ENCODE measurements at regions not wholly inside any gene's neighbourhood (a gene's known extent, or its start where the extent isn't known, plus 50 kb on each side); places are given as distances from the start of the nearest gene placed in this dataset.
A peak's percentile ranks its signal among the peaks of the same experiment; 100 is the strongest.

DNA sequence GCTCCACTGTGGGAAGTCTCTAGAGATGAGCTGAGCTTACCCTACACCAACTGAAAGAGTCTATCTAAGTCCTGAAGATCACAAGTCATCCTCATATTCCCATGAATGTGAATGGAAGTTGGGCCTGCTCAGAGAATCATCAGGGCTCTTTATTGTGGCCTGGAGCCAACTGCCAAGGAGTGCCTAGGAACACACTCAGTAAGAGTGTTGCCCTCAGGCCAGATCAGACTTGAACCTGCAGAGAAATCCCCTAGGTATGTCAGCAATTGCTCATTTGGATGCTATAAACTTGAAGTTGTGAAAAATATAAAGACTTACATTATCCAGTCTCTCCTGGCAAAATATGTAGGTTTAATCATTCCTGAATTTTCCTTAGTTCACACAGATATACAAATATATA lies 1070.2 kb downstream of the EFNB2 start:
- DNase-seq = no peak

- DNase-seq = no peak
Measured at GRCh38 chr13:105464249-105464648, 1071.2 kb downstream of the EFNB2 start.

GRCh38 chr13:105463011-105463501 lies 1072.4 kb downstream of the EFNB2 start:
- no peak for DNase-seq

- DNase-seq = no peak
Measured at GRCh38 chr13:105462098-105462497, 1073.4 kb downstream of the EFNB2 start.

DNA sequence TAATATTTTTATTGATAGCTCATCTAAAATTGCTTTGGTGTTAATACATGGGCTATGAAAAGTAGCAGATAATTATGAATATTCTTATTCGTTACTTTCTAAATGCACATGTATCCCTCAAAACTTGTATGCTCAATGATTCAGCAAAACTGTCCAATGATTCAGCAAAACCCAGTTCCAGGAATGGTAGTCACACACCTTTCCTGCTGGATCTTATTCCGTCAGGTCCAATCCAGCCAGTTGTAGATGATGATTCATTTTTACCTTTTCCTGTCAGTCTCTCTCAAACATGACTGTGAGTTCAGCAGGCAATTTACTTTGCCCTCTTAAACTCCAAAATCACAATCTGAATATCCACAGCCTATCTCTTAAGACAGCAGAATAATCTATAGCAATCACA lies 1082.6 kb downstream of the EFNB2 start:
- no peak for DNase-seq

DNA sequence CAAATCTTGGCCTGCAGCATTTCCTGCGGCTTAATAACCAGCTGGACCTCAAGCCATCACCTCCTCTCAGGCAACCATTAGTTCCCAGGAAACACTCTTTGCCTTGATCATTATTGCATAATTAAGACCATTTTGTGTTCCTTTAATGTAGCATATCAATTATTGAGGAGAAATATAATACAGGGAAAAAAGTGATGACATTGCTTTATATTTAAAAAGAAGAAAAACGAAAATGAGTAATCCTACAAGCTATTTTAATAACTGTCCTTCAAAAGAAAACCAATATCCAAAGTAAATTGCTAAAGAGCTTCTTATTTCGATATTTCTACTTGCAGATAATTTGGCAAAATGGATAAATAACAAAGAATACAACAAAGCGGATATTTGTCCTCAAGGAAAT lies 1084.7 kb downstream of the EFNB2 start:
- no peak for DNase-seq

- DNase-seq = no peak
Measured at GRCh38 chr13:105448811-105449210, 1086.7 kb downstream of the EFNB2 start.

DNA sequence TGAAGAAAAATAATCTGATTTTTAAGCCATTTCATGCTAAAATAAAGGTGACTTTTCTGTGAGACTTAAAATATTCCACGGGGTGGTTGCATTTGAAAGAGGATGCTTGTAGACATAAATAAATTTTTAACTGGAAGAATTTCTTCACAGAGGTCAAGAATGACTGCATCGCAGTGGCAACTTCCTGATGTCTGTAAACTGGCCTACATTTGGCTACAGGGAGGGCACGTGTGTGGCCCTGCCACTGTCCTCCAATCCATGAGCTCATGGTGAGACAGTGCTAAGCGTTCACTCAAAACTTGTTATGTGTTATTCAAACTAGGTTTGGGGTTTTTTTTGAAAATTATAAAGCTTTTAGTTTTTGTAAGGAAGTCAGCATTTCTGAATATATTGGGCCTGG lies 1089.3 kb downstream of the EFNB2 start:
- DNase-seq = no peak

DNA sequence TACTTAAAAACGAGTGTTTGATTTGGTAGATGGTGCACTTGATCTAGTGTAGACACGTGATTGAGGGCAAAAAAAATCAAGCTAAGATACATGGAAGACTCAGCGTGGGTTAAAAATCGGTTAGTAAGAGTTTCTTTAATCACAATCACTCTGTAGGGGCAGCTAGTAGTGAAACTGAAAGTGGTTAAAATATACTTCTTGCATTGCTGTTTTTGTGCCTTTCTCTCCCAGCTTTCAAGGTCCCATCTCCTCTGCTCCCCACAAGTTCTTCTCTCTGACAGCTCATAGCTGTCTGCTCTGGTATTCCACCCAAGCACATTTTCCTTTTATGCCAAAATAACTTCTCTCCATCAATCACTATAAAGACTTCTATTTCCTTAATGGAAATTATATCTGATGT lies 1089.7 kb downstream of the EFNB2 start:
- DNase-seq = no peak

DNA sequence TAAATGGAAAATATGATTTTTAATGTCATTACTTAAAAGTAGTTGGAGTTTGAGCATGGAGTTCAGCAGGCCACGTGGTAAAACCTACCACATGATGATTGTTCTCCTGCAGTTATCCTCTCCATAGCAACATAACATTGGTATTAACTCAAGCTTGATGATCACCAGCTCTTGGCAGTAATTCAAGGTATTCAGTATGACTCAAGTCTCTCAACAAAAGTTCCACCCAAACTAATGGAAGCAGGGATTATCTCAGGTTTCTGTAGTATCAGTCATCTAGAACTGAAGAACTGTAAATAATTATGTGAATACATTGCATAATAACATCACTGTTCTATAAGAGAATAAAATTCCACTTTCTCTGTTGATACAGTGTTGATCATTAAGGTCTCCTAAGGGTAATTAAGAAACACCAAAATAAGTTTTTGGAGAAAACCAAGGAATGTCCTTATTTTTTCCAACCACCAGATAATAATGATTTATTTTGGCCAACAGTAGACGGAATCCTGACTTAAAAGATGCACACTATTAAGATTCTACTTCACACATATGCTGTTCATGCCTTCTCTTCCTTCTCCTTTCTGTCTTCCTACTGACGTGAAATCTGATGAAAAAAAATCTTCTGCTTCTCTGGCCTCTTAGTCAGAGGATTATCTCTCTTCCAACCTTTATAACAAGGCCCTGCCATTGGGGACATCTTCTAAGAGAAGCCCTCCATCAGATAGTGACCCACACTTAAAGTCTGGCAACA lies 1092.3 kb downstream of the EFNB2 start:
- DNase-seq = peak in 1 of 51 donors; percentile 1

GRCh38 chr13:105442040-105442439 lies 1093.4 kb downstream of the EFNB2 start:
- DNase-seq = no peak

DNA sequence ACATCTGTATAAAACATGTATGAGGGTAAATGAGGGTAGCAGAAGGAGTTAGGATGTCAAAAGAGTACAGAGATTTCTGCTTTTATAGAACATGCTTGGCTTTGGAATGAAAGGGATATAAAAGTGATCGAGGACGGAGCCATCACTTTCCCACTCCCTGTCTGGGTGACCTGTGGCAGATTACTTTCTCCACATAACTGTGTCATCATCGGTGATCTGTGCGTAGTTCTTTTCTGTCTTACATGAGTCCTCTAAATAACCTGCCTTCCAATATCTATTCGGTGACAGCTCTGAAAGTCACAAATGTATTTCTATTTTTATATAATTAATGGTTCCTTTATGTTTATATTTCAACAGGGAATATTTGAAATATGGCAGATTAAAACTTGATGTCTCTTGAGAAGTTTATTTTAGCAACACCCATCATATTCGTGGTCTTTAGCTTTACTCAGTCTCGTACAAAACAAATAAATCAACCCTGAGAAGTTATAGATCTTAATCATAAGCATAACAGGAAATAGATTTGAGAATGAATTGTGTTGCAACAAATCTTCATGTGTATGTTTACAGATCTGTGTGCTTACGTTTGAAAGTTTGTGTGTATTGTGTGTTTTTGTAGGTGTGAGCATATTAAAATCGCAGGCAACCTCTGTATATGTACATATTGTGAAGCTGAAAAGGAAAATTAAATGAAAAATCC lies 1094.3 kb downstream of the EFNB2 start:
- DNase-seq = no peak

GRCh38 chr13:105436943-105437342 lies 1098.5 kb downstream of the EFNB2 start:
- DNase-seq = peak in 1 of 51 donors; percentile 4

DNA sequence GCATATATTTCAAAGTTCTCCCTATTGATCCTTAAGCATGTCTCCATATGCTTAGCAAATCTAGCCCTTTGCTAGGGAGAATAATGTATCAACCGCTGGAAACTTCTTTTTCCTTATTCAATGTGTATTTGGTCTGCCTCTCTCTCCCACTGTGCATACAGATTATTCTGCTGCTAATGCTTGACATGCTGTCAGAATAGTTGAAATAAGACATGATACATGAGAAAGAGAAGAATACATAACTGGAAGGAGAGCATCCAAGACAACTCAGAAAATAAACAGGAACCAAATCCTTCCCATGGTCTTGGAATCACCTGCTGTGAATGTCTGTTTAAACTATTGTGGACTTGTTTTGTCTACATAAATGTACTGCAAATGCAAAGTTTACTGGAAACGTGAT lies 1103.0 kb downstream of the EFNB2 start:
- DNase-seq = no peak

DNA sequence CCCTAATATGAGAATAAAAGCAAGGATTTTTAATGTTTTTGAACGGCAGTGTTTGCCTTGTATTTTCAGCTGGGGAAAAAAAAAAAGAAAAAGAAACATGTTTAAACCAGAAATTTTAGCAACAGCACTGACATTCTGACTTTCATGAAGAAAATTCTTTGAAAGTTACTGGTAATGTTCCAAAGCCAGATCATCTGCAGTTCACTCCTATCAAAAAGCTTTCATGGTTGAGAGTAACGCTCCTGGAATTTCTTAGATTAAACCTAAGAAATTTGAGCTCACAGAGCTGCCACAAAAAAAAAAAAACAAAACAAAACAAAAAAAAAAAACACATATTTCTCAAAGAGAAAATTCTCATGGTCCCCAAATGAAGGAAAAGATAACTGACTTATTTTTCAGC lies 1106.7 kb downstream of the EFNB2 start:
- no peak for DNase-seq

DNA sequence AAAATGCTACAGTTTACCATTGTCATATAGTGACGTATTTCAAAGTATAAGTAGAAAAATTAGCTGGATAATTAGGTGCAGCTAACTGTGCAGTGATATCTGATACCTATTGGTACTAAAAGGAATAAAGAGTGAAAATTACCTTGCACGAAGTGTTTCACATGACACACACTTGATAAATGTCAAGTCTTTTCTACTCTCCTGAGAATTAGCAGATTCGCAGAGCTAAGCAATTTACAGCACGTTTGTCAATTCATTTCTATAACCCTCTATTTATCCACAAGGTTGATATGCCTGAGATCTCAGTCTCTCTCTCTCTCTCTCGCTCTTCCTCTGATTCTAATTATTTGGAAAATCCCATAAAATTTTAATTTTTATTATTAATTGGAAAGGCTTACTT lies 1109.0 kb downstream of the EFNB2 start:
- no peak for DNase-seq

DNA sequence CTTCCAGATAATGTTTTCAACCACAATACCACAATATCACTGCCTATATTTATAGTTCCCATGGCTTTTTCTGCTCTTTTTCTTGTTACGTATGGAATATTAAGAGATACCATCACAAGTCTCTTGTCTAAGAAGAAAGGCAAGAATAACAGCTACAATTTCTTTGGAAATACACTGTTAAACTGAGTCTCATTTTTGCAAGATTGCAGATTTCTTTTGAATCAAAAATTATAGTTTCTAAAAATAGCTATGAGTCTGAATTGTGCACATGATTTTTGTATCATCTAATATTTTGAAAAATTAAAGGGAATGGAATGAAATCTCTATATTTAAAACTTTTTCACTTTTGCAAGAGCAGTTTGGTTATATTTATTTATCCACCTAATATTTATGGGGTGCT lies 1120.8 kb downstream of the EFNB2 start:
- no peak for DNase-seq

DNA sequence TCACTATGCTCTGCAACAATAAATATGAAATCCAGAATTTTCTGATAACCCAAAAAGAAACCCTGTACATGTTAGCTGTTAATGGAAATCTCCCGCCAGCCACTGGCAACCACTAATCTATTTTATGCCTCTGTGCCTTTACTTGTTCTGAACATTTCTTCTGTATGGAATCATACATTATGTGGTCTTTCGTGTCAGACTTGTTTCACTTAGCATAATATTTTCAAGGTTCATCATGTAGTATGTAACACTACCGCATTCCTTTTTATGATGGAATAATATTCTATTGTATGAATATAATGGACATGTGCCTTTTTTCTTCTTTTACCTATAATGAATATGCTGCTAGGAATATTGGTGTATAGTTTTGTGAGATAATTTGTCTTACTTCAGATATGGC lies 1123.3 kb downstream of the EFNB2 start:
- no peak for DNase-seq

- peak in 46 of 51 donors; percentile 0 to 81 (median 24) for DNase-seq
Measured at GRCh38 chr13:105410602-105411001, 1124.9 kb downstream of the EFNB2 start.

GRCh38 chr13:105406551-105406950 lies 1128.9 kb downstream of the EFNB2 start:
- DNase-seq = no peak

- no peak for DNase-seq
Measured at GRCh38 chr13:105403086-105403485, 1132.4 kb downstream of the EFNB2 start.

DNA sequence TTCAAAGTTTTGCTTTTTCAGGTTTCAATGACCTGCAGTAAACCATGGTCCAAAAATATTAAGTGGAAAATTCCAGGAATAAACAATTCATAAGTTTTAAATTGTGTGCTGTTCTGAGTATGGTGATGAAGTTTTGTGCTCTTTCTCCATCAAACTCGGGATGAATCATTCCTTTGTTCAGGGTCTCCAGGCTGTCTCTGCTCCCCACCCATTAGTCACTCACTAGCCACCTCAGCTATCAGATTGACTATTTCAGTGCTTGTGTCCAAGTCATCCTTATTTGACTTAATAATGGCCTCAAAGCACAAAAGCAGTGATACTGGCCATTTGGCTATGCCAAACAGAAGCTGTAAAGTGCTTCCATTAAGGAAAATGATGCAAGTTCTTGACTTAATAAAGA lies 1140.4 kb downstream of the EFNB2 start:
- no peak for DNase-seq

- no peak for DNase-seq
Measured at GRCh38 chr13:105389373-105389772, 1146.1 kb downstream of the EFNB2 start.

Measured in hypothalamus (tissue), 51 donors.